EH (cell line): ENCODE measurements at regions not wholly inside any gene's neighbourhood (a gene's known extent, or its start where the extent isn't known, plus 50 kb on each side); places are given as distances from the start of the nearest gene placed in this dataset.
A peak's percentile ranks its signal among the peaks of the same experiment; 100 is the strongest.

Experiments used
- DNase-seq: peaks from one replicate; pipeline ENCODE4 v3.0.0-alpha.2; 2015; ENCODE audit warnings: low read depth

DNA sequence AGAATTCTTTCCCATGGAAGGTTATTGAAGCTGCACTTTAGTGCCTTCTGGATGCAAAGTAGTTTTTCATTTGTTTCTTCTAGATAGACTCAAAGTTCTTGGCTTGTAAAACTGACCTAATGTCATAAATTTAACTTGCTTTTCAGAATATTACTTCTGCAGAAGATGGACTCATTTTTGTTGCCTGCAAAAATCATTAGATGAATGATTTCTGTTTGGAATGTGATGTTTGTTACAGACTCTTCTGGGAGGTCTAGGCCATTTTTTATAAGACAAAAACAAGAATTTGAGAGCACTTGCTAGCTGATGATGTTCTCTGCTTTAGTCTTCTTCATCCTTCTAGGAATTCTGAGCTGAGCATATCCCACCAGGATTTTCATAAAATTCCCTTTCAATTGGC is 308.6 kb upstream of the GIMD1 start:
- no peak for DNase-seq

DNA sequence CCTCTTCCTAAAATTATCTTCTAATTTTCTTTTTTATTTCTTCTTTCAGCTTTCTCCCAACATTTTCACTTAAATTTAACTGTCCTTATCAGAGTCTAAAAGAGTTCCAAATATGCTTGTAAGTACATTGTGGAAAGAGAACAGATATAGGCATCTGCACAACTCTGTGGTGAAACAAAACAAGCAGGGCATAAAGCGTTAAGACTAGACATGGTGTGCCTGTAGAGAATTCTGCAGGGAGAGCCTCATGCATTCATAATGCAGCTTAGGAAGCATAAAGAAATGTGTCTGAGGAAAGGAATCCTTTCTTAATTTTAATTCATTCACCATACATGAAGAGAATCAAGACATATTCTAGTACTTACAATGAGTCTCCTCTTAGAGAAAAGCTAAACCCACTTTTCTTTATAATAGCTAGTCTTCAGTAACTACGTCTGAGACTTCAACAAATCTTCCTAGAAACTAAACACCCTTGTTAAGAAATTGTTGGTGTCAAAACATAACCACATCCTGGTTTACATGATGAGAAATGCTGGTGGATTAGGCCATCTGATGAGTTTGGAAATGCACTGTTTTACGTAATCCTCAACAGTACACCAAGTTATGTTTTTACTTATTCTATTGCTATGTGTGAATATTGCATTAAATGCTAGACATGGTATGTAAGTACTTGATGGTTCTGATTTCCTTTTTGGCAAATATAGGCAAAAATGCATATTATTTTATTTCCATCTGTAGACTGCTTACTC is 307.8 kb upstream of the GIMD1 start:
- peak; percentile 53 for DNase-seq

DNA sequence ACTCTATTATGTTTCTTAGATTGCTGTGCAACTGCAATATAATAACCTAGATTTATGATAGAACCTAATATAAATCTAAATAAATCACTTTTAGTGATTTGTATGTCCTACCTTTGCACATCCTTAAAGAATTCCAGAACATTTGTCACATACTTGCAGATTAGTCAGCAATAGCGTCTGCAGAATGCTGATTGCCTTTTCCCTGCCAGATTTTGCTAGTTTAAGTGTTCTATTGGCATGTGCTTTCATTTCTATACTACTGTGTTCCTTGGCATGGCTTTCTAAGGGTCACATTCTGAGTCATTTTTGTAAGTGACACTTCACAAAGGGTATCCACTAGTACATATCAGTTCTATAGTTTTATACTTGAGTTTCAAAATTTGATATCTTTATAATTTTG is 303.1 kb upstream of the GIMD1 start:
- peak; percentile 65 for DNase-seq

DNA sequence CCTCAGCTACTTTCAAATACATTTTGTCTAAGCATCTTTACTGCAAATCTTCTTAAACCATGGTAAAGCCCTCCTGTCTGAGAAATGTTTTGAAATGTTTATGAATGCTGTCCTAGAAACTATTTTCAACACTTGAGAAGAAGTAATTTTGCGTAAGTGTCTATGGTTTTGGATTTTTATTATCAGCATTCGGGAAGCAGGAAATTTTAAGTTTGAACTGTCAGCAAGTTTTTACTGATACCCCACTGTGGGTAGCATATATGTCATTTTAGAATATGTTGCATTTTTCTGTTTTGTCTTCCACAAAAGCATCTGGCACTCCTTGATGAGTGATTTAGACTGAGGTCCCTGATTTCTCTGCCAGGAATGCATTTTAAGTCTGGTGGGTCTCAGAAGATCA is 302.4 kb upstream of the GIMD1 start:
- DNase-seq: no peak

DNA sequence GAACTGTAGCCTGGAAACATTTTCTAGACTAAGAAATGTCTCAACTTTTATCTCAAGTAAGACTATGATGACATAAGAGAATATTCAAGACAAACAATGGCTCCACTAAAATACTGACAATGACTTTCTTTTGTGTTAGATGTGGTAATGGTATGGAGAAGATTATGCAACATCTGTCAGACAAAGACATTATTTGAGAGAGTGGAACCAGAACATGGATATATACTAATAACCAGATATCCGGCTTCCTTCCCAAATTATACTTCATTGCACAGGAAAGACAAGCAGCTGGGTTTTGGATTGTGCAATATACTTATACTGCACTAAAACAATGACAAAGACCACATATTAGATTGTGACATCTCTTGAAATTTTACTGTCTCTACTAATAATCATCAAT is 290.8 kb upstream of the GIMD1 start:
- DNase-seq: no peak

DNA sequence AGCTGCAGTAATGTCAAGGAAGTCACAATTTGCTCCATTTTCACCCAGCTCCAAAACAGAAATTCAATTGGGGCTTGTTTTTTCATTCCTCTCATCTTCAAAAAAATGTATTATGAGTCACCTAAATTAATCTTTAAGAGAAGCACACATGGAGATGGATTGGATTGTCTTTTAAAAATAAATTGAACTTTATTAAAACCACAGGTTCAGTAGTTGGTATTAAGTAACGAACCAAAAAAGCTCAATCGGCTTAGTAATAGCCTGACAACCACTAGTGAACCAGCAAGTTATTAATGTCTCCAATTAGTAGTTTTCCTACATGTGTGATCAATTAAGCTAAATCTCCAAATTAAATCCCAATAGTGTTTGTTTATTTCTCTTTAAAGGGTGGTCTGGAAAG is 283.5 kb upstream of the GIMD1 start:
- DNase-seq: peak; percentile 51

DNA sequence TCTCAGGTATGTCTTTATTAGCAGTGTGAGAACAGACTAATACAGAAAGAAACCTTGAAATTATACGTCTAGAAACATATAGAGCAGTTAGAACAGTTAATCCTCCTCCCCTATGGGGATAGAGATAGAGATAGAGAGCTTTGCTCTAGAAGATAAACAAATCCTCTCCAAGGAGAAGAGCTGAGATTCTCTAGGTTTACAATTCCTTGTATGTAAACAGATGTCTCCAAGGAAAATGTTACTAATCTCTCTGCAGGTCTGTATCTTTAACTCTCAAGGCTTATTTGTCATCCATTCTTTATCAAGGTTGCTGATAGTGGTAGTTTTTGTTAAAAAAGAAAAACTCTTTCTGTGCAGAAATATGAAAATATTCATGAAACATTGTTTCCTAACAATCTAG is 282.1 kb upstream of the GIMD1 start:
- DNase-seq: no peak

DNA sequence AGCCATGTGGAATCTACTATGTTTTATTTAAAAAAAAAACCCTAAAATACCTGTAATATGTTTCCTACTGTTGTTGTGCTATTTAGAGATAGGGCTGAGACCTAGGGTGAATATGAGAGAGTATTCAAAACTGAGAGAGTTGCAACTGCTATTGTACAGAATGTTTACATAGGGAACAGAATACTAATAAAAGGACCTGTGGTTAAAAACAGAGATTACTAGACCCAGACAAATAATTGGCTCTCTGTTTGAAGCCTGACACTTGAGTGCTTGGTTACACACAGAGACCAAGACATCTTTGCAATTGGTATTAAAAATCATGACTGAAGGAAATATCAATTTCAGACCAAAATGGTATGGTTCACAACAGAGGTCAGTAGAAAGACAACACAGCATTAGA is 278.9 kb upstream of the GIMD1 start:
- no peak for DNase-seq

DNA sequence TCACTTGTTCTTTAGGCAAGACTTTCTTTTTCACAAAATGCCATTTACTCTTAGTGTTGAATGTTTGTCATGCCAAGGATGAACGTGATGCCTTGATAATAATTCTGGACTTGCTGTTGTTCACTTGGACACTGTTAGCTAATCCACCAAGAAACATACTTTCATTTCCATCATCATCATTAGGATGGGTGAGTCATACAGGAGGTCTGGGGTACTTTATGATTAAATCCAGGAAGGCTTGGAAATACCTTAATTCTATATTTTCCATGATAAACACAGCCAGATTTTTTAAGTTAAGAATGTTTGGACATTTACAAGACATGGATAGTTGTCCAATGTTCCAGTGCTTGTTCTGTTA is 260.7 kb upstream of the GIMD1 start:
- DNase-seq: peak; percentile 62

DNA sequence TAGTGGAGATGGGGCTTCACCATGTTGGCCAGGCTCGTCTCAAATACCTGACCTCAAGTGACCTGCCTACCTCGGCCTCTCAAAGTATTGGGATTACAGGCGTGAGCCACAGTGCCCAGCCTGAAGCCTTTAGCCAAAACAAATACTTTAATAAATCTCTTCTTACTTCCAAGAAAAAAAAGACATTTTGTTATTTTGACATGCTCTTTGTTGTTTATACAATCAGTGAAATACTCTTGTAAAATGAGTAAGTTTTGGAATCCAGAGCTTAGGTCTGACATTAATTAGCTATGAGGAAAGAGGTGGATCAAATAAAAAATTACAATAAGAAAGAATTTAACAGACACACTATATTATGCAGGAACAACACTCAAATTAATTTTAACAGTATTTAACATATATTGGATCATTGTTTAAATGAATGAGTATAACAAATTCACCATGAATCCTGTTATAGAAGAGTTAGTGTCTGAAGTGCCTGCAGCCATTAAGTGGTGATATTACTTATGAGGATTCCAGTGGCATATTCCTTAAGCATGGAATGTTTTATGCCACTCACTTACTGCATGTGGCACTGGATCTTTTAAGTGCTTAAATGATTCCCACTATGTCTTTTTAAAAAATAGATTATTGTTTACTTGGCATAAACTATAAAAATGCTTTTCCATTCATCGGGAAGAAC is 260.1 kb upstream of the GIMD1 start:
- DNase-seq: peak; percentile 50

DNA sequence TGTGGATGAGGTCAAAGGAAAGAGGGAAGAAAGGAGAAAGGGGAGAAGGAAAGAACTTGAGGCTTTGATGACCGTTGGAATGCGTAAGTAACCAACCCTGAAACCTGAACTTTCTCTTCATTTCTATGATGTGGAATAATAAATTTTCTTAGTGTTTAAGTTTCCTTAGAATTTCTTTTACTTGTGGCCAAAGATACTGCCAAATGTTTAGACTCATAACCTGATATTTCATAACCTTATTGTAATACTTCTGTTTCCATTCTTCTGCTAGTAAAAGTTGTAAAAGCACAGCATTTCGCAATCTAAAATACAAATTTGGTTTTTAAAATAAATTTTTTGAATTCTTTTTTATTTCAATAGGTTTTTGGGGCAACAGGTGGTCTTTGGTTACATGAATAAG is 258.5 kb upstream of the GIMD1 start:
- no peak for DNase-seq

DNA sequence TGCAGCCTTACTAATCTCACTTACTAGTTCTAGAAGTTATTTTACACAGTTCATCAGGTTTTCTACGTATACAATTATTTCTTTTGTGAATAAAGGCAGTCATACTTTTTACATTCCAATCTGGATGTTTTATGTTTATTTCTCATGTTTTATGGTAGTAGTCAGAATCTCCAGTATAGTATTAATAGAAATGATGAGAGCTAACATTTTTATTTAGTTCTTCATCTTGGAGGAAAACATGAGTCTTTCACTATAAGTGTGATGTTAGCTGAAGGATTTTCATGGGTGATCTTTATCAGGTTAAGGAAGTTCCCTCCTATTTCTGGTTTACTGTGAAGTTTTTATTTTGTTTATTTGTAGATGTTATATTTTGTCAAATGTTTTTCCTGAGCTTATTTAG is 256.1 kb upstream of the GIMD1 start:
- peak; percentile 61 for DNase-seq

DNA sequence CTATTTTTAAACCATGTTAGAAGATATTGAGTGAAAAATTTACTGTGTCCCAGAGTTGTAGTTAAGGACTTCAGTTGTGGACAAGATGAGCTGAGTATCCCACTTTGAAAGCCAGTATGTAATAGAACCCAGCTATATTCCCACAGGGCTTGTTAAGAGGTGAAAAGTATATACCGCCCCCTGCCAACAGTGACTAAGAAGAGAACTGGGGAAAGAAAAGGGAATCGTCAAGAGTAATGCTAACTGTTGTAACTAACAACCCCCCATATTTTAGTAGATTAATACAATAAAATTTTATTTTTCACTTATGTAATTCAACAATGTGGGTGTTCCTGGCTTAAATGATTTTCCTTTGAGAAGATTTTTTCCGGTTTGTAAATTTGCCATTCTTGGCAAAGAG is 250.4 kb upstream of the GIMD1 start:
- DNase-seq: no peak

DNA sequence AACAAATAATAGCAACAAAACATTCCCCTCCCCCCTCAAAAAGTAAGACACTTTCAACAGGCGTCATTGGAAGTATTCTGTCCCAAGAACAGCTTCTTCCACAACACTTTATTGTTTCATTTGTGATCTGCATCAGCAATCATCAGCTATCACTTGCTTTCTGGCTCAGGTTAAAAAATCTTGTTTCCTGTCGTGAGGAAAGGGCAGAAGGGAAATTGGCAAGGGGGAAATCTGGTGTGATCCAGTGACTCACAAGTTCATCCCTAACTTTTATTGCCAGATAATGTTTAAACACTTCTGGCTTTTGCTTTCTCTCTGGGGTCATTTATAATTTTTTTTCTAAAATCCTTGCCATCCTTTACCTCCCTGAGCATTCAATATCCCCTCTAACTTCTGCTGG is 247.4 kb upstream of the GIMD1 start:
- peak; percentile 50 for DNase-seq

DNA sequence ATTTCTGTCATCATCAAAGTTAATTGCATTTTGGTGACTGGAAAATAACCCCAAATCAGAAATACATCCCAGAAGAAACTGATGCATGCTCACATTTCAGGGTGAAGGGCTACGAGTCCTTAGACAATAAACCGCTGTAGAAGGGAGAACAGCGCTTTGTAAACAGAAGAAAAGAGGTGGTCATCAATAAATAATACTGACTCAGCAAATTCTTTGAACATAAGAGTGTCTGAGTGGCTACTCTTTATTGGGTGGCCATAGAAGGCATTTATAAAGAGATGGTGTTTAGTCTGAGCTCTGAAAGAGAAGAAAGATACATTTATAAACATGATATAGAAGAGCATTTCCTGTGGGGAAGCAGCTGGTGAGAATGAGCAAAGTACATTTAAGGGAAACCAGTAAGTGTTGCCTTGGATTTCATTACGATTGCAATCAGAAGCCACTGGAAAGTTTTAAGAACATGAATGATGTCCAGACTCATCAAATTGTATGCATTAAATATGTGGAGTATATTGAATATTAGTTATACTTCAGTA is 246.9 kb upstream of the GIMD1 start:
- no peak for DNase-seq

DNA sequence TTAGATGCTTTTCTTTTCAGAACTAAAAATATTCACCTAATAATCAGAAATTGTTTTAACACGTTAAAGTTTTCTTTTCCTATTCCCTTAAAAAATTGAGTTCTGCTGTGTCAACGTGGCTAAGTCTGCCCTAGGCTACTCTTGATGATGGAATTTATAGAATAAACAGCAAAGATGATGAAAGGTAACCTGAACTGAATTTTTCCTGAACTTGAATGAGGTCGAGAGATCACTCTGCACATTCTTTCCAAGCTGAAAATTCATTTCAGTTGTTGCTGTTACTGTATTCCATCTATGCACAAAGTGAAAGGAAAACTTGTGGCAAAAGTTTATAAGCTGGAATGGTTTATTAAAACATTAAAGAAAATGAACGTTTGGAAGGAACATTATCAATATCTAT is 245.9 kb upstream of the GIMD1 start:
- peak; percentile 48 for DNase-seq

DNA sequence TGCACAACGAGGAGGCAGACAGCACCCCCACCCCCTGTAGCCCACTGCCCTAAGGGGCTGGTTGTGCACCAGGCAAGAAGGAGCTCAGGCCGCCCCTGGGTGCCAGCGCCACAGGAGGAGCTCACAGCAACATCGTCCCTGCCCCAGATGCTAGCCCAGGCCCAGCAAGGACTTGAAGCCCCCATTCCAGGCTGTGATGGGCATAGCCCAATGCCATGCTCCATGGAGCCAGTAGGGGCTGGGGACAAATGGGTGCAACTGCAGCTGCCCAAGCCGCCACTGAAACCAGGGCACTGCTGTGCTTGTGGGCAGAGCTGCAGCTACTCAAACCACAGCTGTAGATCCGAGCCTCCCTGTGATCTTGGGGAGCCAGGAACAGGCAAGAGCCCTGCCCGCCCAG is 241.3 kb upstream of the GIMD1 start:
- DNase-seq: no peak

DNA sequence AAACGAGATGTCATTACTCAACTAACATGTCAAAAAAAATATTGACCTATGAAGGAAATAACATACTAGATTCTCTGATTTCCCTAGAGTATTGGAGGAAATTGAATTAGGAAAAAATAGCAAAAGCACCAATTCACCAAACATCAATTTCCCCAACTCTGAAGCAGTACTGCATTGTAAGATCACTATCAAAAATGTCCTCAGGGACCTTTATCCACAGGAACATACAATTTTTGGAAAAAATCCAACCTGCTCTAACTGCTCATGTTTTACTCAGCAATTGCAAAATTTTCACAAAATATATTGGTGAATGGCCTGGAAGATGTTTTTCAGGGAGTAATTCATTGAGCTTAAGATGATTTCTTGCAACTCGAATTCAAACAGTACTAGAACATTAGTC is 239.0 kb upstream of the GIMD1 start:
- DNase-seq: no peak

DNA sequence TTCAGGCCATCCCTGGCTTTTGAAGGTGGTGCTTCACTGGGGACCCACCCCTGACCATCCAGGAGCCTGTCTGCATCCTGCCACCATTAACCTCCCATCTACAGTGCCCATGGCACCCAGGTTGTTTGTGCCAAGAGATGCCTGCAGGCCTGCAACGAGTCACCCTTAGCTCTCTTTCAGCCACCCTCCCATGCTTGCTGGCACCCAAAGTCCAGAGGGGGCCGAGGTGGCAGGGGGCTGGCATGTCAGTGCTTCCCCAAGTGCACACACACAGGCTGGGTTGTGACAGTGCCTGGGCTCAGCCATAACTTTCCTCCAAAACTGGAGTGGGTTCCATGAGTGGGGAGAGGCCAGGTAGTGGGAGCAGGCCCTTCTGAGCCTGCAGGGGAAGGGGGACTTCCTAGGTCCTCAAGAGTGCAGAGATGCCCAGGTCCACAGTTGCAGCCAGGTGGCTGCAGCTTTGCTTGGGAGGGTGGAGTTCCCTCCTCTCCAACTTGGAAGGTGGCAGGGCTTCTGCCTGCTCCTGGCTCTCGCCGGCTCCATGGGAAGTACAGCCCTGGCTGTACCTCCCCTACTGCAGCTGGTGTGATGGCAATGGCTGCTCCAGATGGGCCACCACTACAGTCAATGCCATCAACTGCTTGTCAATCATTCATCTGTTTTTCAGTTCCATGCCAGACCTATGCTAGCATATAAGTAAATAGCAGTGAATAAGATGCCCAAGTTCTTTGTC is 235.9 kb upstream of the GIMD1 start:
- DNase-seq: no peak

DNA sequence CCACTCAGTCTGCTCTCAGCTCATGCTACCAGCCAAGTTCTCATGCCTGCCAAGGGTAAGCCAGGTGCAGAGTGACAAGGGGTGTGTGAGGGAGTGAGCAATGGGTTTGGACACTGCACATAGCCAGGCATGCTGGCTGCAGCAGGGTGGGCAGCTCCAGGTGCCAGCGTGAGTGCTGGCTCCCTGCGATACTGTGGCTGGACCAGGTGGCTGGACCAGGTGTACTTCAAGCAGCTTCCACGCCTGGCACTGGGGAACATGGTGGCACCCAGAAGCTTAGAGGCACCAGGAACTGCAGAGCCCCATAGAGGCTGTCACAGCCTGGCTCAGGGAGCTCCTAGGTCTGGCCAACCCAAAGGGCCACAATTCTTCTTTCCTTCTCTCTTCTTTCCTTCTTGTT is 234.9 kb upstream of the GIMD1 start:
- no peak for DNase-seq

DNA sequence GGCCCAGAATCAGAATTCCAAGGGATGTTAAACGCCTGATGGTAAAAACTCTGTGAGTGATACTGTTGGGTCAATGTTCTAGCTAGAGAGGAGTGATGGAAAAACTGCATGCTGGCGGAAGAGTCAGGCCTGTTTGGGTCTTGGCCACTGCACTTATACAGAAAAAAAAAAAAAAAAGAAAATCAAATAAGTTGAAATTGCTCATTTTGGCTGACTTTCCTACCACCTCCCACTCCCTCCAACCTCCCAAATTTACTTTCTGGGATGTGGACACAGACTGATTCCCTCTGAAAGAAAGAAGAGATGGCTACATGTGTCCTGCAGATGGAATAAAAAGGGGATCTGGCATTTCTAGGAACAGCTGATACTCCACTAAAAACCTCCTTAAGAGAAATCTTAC is 234.1 kb upstream of the GIMD1 start:
- DNase-seq: no peak

DNA sequence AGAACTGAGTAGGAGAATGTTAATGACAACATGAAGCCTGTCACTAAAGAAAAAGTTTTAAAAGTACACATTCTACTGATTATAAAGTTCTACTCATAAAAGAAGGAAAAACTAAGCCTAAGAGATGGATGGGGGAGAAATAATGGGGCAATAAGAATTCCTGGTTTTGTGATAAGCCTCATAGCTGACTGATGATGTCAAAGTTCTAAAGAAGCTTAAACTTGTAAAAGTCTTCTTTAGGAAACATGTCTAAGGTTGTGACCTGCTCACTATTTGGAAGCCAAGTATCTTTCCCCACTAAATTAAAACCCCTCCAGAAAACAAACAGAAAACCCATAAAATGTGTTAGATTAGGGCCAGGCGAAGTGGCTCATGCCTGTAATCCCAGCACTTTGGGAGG is 232.9 kb upstream of the GIMD1 start:
- DNase-seq: peak; percentile 64

DNA sequence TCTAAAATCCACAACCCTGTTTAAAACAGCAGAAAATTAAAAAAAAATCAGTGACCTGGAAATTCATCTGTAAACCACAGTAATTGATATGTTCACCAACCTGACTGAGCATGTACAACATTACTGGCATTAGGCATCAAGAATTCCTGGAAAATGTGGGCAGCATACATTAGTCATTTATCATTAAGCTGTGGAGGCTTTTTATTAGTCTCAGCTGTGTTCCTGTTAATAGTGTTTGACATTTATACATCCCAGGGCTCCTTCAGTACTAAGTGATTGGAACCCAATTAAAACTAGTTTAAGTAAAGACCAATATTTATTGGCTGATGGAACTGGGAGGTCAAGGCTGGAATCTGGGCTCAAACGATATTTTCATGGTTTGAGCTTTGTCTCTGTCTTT is 227.3 kb upstream of the GIMD1 start:
- DNase-seq: no peak
